ENCODE measurements at regions not wholly inside any gene's neighbourhood (a gene's known extent, or its start where the extent isn't known, plus 50 kb on each side); places are given as distances from the start of the nearest gene placed in this dataset.

- Histone ChIP-seq H2BK12ac (ENCODE audit: insufficient read length, low read depth, low read length) (no peak overlapping the region), H3K56ac (ENCODE audit: insufficient read length, low read depth, low read length) (no peak overlapping the region), H3K79me1 (ENCODE audit: insufficient read depth, low read depth, low read length, poor library complexity, severe bottlenecking) (no peaks in the 10 kb centered on the region), H3K23me2 (ENCODE audit: insufficient read length, low read depth, low read length, poor library complexity, severe bottlenecking) (no peaks in the 10 kb centered on the region), H4K8ac (replicated peaks; ENCODE audit: insufficient read length, low read depth, low read length) (no peak overlapping the region), H3K79me2 (ENCODE audit: insufficient read depth, low read length) (no peaks in the 10 kb centered on the region), H3K4me2 (ENCODE audit: insufficient read depth, insufficient read length, low read length) (no peak overlapping the region), H4K91ac (ENCODE audit: insufficient read length, low read depth, low read length) (no peak overlapping the region), H2BK120ac (ENCODE audit: low read depth, low read length, poor library complexity, severe bottlenecking) (no peak overlapping the region), H4K20me1 (ENCODE audit: control insufficient read depth, insufficient read depth, insufficient read length) (no peaks in the 10 kb centered on the region), H3K23ac (ENCODE audit: insufficient read length, low read depth, low read length) (no peak overlapping the region), H3K9me3 (ENCODE audit: control insufficient read depth, low read depth, low read length) (no peaks in the 10 kb centered on the region), H3K18ac (ENCODE audit: insufficient read length, low read depth, low read length) (no peak overlapping the region), H3K9ac (ENCODE audit: extremely low read depth, insufficient read length, low read length) (no peak overlapping the region), H2BK20ac (ENCODE audit: low read depth, low read length, poor library complexity, severe bottlenecking) (no peak overlapping the region), H3K27ac (ENCODE audit: insufficient read length, low read depth, low read length) (no peak overlapping the region), H2AK5ac (ENCODE audit: insufficient read length, low read length) (no peak overlapping the region), H3T11ph (ENCODE audit: low read length) (no peak overlapping the region), H2AFZ (ENCODE audit: low read length) (no peak overlapping the region), H4K5ac (ENCODE audit: insufficient read length, low read depth, low read length) (no peak overlapping the region), H2BK15ac (ENCODE audit: low read depth, low read length) (no peak overlapping the region), H3K27me3 (ENCODE audit: insufficient read depth, low read length) (no peaks in the 10 kb centered on the region), H3K4ac (ENCODE audit: low read depth, low read length) (no peak overlapping the region), H3K14ac (ENCODE audit: insufficient read depth, low read length) (no peak overlapping the region), H3K4me1 (ENCODE audit: insufficient read depth, low read length) (no peaks in the 10 kb centered on the region), H2BK5ac (ENCODE audit: insufficient read length, low read length) (no peak overlapping the region)
- no peak for TF ChIP-seq CTCF (conservative IDR thresholded peaks at IDR 0.05)
- Mint-ChIP-seq H3K27ac (no peak overlapping the region), H3K27me3 (ENCODE audit: low read depth) (0 out of 2 replicates have a peak, but pooled peaks cover 2% of the 10 kb centered on the region), H3K9me3 (peaks cover 27% of the 10 kb centered on the region in 2 experiments), H3K4me1 (no peaks in the 10 kb centered on the region), H3K36me3 (ENCODE audit: insufficient read depth in 1 of 3, low read depth in 3 of 3) (peaks cover 11 to 21% (median 12%) of the 10 kb centered on the region in 3 experiments; a peak in 6 of 7 replicates), H3K4me3 (no peak overlapping the region)
- no peak for DNase-seq
- no CpG with 5 or more reads among the region's 1 CpG for WGBS (ENCODE audit: extremely low coverage, insufficient read length, low lambda C conversion rate)
Observed at GRCh38 chr4:85200106-85200505, 233.6 kb upstream of the WDFY3 start.

Data from H9 (cell line).